Astrocyte of the hippocampus (primary cell): ENCODE measurements at regions not wholly inside any gene's neighbourhood (a gene's known extent, or its start where the extent isn't known, plus 50 kb on each side); places are given as distances from the start of the nearest gene placed in this dataset.

Source experiments
- DNase-seq: peaks from one replicate; pipeline ENCODE4 v3.0.0; 2011; ENCODE audit warnings: low read depth, low spot score

DNA sequence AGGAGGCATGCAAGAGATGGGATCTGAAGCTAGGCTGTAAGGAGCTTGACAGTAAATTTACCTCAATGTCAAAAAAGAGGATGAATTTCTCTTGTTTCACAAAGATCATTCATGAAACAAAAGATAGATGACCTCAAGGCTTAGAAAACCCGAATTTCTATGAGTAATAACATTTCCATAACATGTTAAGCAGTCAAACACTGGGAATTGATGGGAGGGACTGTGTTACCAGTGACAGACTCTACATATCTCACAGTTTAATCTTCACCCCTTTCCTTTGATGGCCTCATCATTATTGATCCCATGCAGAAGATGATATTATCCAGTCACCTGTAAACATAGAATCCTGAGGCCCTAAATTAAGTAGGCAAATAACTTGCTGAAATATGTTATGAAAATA, 53.5 kb upstream of the VGLL3 start:
- no peak for DNase-seq

DNA sequence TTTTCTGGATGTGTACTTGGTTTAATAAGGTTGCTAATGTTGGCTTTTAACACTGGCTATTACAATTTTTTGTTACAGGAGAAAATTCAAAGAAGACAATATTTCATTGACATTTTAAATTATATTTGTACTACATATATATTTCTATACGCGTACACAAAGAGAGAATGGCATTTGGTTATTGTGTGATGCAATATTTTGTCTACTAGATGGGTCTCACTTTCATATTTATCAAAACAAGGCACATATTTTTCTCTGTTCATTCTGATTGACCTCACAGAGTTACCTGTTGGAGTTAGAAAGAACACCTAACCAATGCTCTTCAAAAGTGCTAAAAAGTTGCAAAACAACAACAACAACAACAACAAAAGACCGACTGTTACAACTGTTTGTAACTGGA, 50.2 kb upstream of the VGLL3 start:
- DNase-seq, result no peak
